ENCODE measurements at regions not wholly inside any gene's neighbourhood (a gene's known extent, or its start where the extent isn't known, plus 50 kb on each side); places are given as distances from the start of the nearest gene placed in this dataset.

GRCh38 chr20:51253280-51253679, 230.4 kb upstream of the KCNG1 start:
- no peak for DNase-seq
- Histone ChIP-seq H3K79me2 (ENCODE audit: low read length) (no peaks in the 10 kb centered on the region), H2AFZ (ENCODE audit: low read length) (no peak overlapping the region), H3K9me2 (replicated peaks; ENCODE audit: insufficient read depth, low read length) (no peaks in the 10 kb centered on the region), H3K9ac (ENCODE audit: low read length) (no peak overlapping the region), H3K27ac (ENCODE audit: low read length) (no peak overlapping the region), H3K4me3 (ENCODE audit: low read length) (no peak overlapping the region), H3K36me3 (ENCODE audit: insufficient read depth, low read length) (no peaks in the 10 kb centered on the region), H3K4me2 (ENCODE audit: low read depth, low read length, poor library complexity, severe bottlenecking) (no peak overlapping the region), H3K9me3 (ENCODE audit: low read length) (no peaks in the 10 kb centered on the region), H4K20me1 (ENCODE audit: insufficient read depth, low read depth, low read length) (no peaks in the 10 kb centered on the region), H3K27me3 (ENCODE audit: low read length) (no peaks in the 10 kb centered on the region), H3K4me1 (ENCODE audit: low read length) (peaks cover 11% of the 10 kb centered on the region)

DNA sequence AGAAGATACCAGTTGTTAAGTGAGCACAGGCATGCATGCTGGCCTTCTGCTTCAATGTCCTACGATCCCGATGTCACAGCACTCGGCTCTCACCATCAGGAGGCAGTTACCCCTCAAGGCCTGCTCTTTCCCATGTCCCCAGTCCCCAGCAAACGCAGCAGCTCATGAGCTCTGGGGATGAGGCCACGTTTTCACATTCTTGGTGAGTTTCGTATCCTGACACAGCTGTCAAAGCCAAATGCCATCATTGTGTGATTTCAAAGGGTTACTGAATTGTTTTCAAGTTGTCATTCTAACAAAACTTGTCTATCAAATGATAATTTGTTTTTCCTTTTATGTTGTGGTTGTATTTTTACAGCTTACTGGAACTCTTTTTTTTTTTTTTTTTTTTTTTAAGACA, 226.9 kb upstream of the KCNG1 start:
- no peaks in the 10 kb centered on the region for H3K79me2 ChIP-seq (ENCODE audit: low read length)
- H4K20me1 ChIP-seq (ENCODE audit: insufficient read depth, low read depth, low read length) = no peaks in the 10 kb centered on the region
- no peak overlapping the region for H3K4me3 ChIP-seq (ENCODE audit: low read length)
- no peak overlapping the region for H3K9ac ChIP-seq (ENCODE audit: low read length)
- H3K9me3 ChIP-seq (ENCODE audit: low read length) = no peaks in the 10 kb centered on the region
- H3K4me2 ChIP-seq (ENCODE audit: low read depth, low read length, poor library complexity, severe bottlenecking) = no peak overlapping the region
- no peak overlapping the region for H3K27ac ChIP-seq (ENCODE audit: low read length)
- peaks cover 11% of the 10 kb centered on the region for H3K4me1 ChIP-seq (ENCODE audit: low read length)
- no peak for DNase-seq
- H3K9me2 ChIP-seq (replicated peaks; ENCODE audit: insufficient read depth, low read length) = no peaks in the 10 kb centered on the region
- H3K36me3 ChIP-seq (ENCODE audit: insufficient read depth, low read length) = no peaks in the 10 kb centered on the region
- H3K27me3 ChIP-seq (ENCODE audit: low read length) = no peaks in the 10 kb centered on the region
- H2AFZ ChIP-seq (ENCODE audit: low read length) = no peak overlapping the region

GRCh38 chr20:51249215-51249614, 226.3 kb upstream of the KCNG1 start:
- H2AFZ ChIP-seq (ENCODE audit: low read length) = no peak overlapping the region
- H3K27ac ChIP-seq (ENCODE audit: low read length) = no peak overlapping the region
- no peak overlapping the region for H3K4me2 ChIP-seq (ENCODE audit: low read depth, low read length, poor library complexity, severe bottlenecking)
- no peaks in the 10 kb centered on the region for H4K20me1 ChIP-seq (ENCODE audit: insufficient read depth, low read depth, low read length)
- H3K9ac ChIP-seq (ENCODE audit: low read length) = no peak overlapping the region
- H3K4me1 ChIP-seq (ENCODE audit: low read length) = peaks cover 11% of the 10 kb centered on the region
- H3K9me2 ChIP-seq (replicated peaks; ENCODE audit: insufficient read depth, low read length) = no peaks in the 10 kb centered on the region
- no peak overlapping the region for H3K4me3 ChIP-seq (ENCODE audit: low read length)
- H3K27me3 ChIP-seq (ENCODE audit: low read length) = no peaks in the 10 kb centered on the region
- no peaks in the 10 kb centered on the region for H3K36me3 ChIP-seq (ENCODE audit: insufficient read depth, low read length)
- no peaks in the 10 kb centered on the region for H3K79me2 ChIP-seq (ENCODE audit: low read length)
- H3K9me3 ChIP-seq (ENCODE audit: low read length) = no peaks in the 10 kb centered on the region
- no peak for DNase-seq

- Histone ChIP-seq H3K4me1 (ENCODE audit: low read length) (no peaks in the 10 kb centered on the region), H3K27me3 (ENCODE audit: low read length) (no peaks in the 10 kb centered on the region; the same call in 1 of the 2 replicates), H4K20me1 (ENCODE audit: insufficient read depth, low read depth, low read length) (no peaks in the 10 kb centered on the region), H3K9me2 (replicated peaks; ENCODE audit: insufficient read depth, low read length) (no peaks in the 10 kb centered on the region), H3K27ac (ENCODE audit: low read length) (no peak overlapping the region), H3K79me2 (ENCODE audit: low read length) (no peaks in the 10 kb centered on the region), H3K36me3 (ENCODE audit: insufficient read depth, low read length) (no peaks in the 10 kb centered on the region), H3K9me3 (ENCODE audit: low read length) (no peaks in the 10 kb centered on the region), H3K4me3 (ENCODE audit: low read length) (no peak overlapping the region), H3K9ac (ENCODE audit: low read length) (no peak overlapping the region), H2AFZ (ENCODE audit: low read length) (no peak overlapping the region), H3K4me2 (ENCODE audit: low read depth, low read length, poor library complexity, severe bottlenecking) (no peak overlapping the region)
- no peak for DNase-seq
Measured at GRCh38 chr20:51244466-51244865, 221.6 kb upstream of the KCNG1 start.

- no peak for DNase-seq
- no peaks in the 10 kb centered on the region for H4K20me1 ChIP-seq (ENCODE audit: insufficient read depth, low read depth, low read length)
- no peak overlapping the region for H3K9ac ChIP-seq (ENCODE audit: low read length)
Measured at GRCh38 chr20:51238675-51239305, 215.9 kb upstream of the KCNG1 start.

DNA sequence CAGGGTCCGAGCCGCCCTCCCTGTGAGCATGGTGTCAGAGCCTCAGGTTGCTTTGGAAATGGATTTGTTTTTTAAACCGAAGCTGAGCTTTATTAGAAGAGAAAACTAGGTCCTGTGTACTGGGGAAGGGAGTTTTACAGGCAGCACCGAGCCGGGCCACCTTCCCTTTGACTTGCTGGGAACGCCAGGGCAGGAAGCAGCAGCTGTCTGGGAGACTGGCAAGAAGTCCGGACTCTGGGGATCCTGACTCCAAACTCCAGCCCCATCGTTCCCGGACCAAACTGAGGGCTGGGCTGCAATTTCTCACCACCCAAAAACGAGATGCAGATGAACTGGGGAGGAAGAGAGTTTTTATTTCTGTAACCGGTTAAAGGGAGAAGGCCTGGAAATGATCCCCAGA, 214.9 kb upstream of the KCNG1 start:
- Histone ChIP-seq H3K27ac (ENCODE audit: low read length) (no peak overlapping the region), H3K9ac (ENCODE audit: low read length) (no peak overlapping the region), H3K9me2 (replicated peaks; ENCODE audit: insufficient read depth, low read length) (no peaks in the 10 kb centered on the region), H3K4me3 (ENCODE audit: low read length) (no peak overlapping the region), H3K4me1 (ENCODE audit: low read length) (no peaks in the 10 kb centered on the region), H3K79me2 (ENCODE audit: low read length) (no peaks in the 10 kb centered on the region), H3K36me3 (ENCODE audit: insufficient read depth, low read length) (no peaks in the 10 kb centered on the region), H3K9me3 (ENCODE audit: low read length) (no peaks in the 10 kb centered on the region), H3K27me3 (ENCODE audit: low read length) (no peaks in the 10 kb centered on the region), H2AFZ (ENCODE audit: low read length) (no peak overlapping the region), H3K4me2 (ENCODE audit: low read depth, low read length, poor library complexity, severe bottlenecking) (no peak overlapping the region), H4K20me1 (ENCODE audit: insufficient read depth, low read depth, low read length) (no peaks in the 10 kb centered on the region)
- DNase-seq = no peak

More at GRCh38 chr20:51238675-51239305, 215.9 kb upstream of the KCNG1 start:
- Histone ChIP-seq H3K36me3 (ENCODE audit: insufficient read depth, low read length) (no peaks in the 10 kb centered on the region), H3K27ac (ENCODE audit: low read length) (no peak overlapping the region), H3K9me2 (replicated peaks; ENCODE audit: insufficient read depth, low read length) (no peaks in the 10 kb centered on the region), H3K4me2 (ENCODE audit: low read depth, low read length, poor library complexity, severe bottlenecking) (no peak overlapping the region), H2AFZ (ENCODE audit: low read length) (no peak overlapping the region), H3K27me3 (ENCODE audit: low read length) (no peaks in the 10 kb centered on the region; the same call in 1 of the 2 replicates), H3K79me2 (ENCODE audit: low read length) (no peaks in the 10 kb centered on the region), H3K9me3 (ENCODE audit: low read length) (no peaks in the 10 kb centered on the region), H3K4me3 (ENCODE audit: low read length) (no peak overlapping the region), H3K4me1 (ENCODE audit: low read length) (no peaks in the 10 kb centered on the region)

GRCh38 chr20:51237278-51237677, 214.4 kb upstream of the KCNG1 start:
- no peak overlapping the region for H2AFZ ChIP-seq (ENCODE audit: low read length)
- H3K36me3 ChIP-seq (ENCODE audit: insufficient read depth, low read length) = no peaks in the 10 kb centered on the region
- no peaks in the 10 kb centered on the region for H3K4me1 ChIP-seq (ENCODE audit: low read length)
- no peak overlapping the region for H3K27ac ChIP-seq (ENCODE audit: low read length)
- no peaks in the 10 kb centered on the region for H3K79me2 ChIP-seq (ENCODE audit: low read length)
- H3K4me2 ChIP-seq (ENCODE audit: low read depth, low read length, poor library complexity, severe bottlenecking) = no peak overlapping the region
- H3K4me3 ChIP-seq (ENCODE audit: low read length) = no peak overlapping the region
- H3K9ac ChIP-seq (ENCODE audit: low read length) = no peak overlapping the region
- no peaks in the 10 kb centered on the region for H3K9me2 ChIP-seq (replicated peaks; ENCODE audit: insufficient read depth, low read length)
- no peaks in the 10 kb centered on the region for H3K9me3 ChIP-seq (ENCODE audit: low read length)
- H4K20me1 ChIP-seq (ENCODE audit: insufficient read depth, low read depth, low read length) = no peaks in the 10 kb centered on the region
- H3K27me3 ChIP-seq (ENCODE audit: low read length) = no peaks in the 10 kb centered on the region
- no peak for DNase-seq

DNA sequence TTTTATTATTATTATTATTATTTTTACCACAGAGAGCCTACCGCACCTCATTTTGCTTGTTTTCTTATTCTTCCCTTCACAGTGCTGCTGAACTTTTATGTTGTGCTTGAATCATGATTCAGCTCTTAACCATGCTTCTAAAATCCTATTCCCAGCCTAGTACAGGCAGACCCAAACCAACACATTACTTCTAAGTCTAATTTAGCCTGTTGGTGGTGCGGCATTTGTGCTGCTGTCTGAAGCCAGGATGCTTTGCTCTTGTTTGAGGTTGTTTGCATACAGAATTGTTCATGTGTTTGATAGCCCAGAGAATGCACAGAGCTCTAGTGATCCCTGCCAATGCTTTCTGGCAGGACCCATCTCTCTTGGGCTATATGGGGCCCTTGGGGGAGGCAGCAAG, 213.5 kb upstream of the KCNG1 start:
- Histone ChIP-seq H3K9ac (ENCODE audit: low read length) (no peak overlapping the region), H2AFZ (ENCODE audit: low read length) (no peak overlapping the region), H3K36me3 (ENCODE audit: insufficient read depth, low read length) (no peaks in the 10 kb centered on the region), H4K20me1 (ENCODE audit: insufficient read depth, low read depth, low read length) (no peaks in the 10 kb centered on the region), H3K27me3 (ENCODE audit: low read length) (no peaks in the 10 kb centered on the region), H3K4me1 (ENCODE audit: low read length) (no peaks in the 10 kb centered on the region), H3K9me3 (ENCODE audit: low read length) (no peaks in the 10 kb centered on the region), H3K79me2 (ENCODE audit: low read length) (no peaks in the 10 kb centered on the region), H3K4me3 (ENCODE audit: low read length) (no peak overlapping the region), H3K9me2 (replicated peaks; ENCODE audit: insufficient read depth, low read length) (no peaks in the 10 kb centered on the region), H3K27ac (ENCODE audit: low read length) (no peak overlapping the region), H3K4me2 (ENCODE audit: low read depth, low read length, poor library complexity, severe bottlenecking) (no peak overlapping the region)
- DNase-seq = no peak

DNA sequence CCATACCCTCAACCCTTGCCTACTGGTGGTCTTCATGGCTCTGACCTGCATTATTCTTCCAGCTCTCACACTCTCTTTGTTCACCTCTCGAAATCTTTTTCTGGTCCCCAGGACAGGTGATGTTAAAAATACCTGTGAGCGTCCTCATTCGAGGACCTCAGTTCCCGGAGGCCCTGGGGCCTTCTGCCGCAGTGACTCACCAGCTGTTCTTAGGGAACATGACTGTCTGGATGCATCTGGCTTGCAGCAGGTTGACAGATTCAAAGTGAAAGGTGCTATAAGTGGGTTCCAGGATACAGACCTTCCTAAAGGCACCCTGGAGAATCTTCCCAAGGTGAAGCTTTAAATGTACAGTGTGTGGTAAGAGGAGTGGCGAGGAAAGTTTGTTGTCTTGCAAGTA, 210.4 kb upstream of the KCNG1 start:
- Histone ChIP-seq H3K9me2 (replicated peaks; ENCODE audit: insufficient read depth, low read length) (no peaks in the 10 kb centered on the region), H3K9ac (ENCODE audit: low read length) (no peak overlapping the region), H4K20me1 (ENCODE audit: insufficient read depth, low read depth, low read length) (no peaks in the 10 kb centered on the region), H3K79me2 (ENCODE audit: low read length) (no peaks in the 10 kb centered on the region), H3K27ac (ENCODE audit: low read length) (no peak overlapping the region), H3K4me3 (ENCODE audit: low read length) (no peak overlapping the region), H2AFZ (ENCODE audit: low read length) (no peak overlapping the region), H3K4me1 (ENCODE audit: low read length) (no peaks in the 10 kb centered on the region), H3K27me3 (ENCODE audit: low read length) (no peaks in the 10 kb centered on the region), H3K4me2 (ENCODE audit: low read depth, low read length, poor library complexity, severe bottlenecking) (no peak overlapping the region), H3K9me3 (ENCODE audit: low read length) (no peaks in the 10 kb centered on the region), H3K36me3 (ENCODE audit: insufficient read depth, low read length) (no peaks in the 10 kb centered on the region)
- DNase-seq = no peak

Measured in Karpas-422 (cell line).